HG03442 (cell line): ENCODE measurements at regions not wholly inside any gene's neighbourhood (a gene's known extent, or its start where the extent isn't known, plus 50 kb on each side); places are given as distances from the start of the nearest gene placed in this dataset.

Source experiments
- ATAC-seq: cut with Tn5 transposase; IDR thresholded peaks from one replicate; pipeline ENCODE4 v1.9.1; 2021; ENCODE audit warnings: mild to moderate bottlenecking, moderate library complexity; ENCODE audit not compliant: unreplicated experiment

DNA sequence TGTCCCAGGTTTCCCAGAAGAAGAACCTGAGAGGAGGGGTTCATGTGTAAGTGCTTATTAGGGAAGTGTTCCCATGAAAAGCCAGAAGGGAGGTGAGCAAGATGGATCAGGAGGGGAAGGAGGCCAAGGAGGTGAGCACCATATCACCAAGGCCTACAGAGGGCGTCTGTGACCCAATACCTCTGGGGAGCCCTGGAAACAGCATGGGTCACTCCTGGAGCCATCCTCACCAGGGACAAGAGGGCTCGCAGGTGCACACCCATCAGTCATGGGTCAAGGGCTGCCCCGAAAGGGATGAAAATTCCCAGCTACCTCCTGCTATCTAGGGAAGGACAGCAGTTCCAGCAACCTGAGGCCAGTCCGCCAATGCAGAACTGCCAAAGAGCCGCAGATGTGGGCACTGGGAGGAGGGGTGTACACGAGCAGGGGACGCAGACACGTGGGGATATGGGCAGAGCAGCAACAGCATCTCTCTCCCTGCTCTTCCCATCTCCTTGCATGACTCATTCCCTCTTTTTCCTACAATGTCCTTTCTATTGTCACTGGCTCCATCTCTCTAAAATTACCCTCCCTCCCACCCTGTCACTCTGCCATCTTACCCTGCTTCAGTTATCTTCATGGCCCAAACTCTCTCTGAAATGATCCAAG lies 167.6 kb upstream of the FSTL4 start:
- no peak for ATAC-seq

DNA sequence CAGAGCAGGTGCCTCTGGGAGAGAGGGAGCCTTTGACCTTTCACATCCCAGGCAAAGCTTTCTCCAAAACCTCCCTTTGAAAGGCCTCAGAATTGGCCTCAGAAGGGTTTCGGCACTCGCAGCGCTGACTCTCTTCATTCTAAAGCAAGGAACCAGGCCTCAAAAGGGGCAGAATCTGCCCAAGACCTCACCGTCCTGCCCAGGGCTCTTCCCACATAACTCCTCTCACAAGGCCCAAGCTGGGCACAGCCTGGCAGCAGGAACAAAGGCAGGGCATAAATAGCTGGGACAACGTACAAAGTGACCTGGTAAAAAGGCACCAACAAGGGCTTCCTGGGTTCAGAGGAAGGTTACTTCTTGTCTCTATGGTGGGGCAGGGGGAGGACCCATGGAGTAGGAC lies 166.3 kb upstream of the FSTL4 start:
- ATAC-seq: no peak

DNA sequence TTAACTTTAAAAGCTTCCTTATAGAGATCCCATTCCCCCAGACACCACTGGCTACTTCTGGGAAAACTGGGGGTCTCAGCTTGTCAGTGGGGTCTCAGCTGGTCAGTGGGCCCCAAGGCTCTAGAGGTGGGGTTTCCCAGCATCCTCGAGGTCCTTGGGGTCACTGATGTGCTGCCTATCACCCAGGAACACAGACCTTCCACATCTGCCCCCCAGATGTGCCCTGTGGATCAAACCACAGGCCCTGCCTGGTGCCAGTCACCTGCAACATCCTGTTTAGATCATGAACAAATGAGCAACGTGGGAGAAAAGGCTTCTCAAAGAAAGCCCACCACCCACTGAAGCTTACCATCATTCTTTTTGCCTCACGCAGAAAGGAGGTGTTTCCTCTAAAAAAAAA lies 165.6 kb upstream of the FSTL4 start:
- no peak for ATAC-seq

DNA sequence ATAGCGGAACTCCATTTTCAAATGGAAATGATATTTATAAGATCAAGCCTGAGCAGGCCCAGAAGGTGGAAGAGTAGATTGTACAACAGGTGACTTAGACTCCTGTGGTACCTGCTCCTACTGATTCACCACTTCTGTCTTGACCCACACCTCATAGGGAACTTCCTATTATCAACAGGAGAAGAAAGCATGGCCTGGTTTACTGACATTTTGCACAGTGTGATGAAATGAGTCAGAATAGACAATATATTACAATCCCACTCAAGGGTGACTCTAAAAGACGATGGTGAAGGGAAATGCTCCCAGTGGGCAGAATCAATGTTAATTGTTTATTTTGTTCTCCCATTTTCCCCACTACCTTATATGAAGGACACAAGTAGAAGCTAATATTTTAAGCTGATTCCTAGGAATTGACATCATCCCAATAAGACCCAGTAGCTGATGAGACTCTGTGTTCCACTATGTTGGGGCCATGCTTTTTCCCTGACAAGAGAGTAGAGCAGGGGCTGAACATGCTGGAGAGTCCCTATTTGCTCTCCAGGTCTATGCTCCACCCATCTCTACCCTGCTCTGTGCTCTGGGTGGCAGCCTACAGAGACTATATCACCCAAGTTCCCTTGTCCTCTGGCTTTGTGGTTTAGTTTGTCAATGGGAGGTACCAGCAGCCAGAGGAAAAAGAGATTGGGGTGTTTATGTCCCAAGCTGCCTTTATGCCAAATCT lies 163.4 kb upstream of the FSTL4 start:
- ATAC-seq: no peak

DNA sequence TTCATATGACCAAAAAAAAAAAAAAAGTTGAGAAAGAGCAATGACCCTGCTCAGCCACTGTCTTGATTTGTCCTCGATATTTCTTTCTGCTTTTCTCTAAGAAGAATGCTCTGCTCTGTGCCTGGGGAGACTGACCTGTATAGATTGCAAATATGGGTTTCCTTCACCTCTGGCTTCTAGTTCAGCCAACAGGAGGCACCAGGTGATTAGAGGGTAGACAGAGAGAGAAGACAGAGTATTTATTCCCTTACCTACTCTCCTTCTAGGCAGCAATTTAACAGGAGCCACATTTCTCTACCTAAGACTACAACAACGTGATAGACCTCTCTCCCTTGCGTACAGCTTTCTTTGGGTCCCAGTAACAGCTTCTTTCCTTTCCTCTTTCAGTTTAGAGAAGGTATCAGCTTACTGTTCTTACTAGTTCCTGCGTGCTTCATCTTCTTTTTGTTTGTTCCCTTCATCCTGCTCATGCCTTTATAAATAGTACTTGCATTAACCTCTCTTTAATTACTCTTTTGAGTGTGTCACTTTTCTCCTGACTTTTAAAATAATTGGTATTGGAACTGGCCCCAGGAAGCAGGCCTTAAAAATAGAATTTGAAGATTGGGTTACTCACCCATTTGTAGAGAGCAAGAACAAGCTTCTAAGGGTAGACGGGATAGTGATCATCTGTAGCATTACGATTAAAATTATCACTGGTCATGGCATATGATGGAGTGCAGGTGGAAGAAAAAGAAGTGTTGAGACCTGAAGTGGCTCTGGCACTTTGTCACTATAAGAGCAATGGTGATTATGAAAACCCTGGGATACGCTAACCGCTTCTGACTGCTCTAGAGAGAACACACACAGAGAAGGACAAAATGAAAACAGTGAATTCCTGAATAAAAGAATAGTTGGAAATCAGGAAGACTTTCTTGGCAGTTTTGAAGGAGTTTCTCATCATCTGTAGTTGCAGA lies 161.2 kb upstream of the FSTL4 start:
- no peak for ATAC-seq

DNA sequence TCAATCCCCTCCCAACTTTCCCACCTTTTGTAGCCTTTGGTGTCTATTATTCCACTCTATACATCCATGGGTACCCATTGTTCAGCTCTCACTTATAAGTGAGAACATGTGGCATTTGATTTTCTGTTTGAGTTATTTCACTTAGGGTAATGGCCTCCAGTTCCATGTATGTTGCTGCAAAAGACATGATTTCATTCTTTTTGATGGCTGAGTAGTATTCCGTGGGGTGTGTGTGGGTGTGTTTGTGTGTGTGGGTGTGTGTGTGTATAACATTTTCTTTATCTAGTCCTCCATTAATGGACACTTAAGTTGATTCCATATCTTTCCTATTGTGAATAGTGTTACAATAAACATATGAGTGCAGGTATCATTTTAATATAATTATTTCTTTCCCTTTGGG lies 157.5 kb upstream of the FSTL4 start:
- no peak for ATAC-seq

DNA sequence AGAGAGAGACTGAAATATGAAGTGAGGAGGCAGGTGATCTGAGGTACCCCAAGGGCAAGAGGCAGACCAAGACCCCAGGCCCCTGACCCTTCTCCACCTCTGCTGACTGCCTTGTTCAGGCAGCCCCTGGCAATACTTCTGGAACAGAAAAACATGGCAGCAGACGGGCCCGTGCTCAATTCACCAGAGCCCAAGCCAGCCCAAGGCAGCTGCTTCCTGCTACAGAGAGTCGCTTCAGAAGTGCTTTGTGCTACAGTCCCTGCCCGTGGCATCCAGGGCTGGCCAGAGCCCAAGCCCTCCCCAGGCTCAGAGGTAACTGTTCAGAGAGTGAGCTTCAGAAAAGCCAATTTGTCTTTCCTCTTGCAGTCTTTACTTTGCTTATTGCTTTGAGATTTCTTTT lies 151.4 kb upstream of the FSTL4 start:
- no peak for ATAC-seq

DNA sequence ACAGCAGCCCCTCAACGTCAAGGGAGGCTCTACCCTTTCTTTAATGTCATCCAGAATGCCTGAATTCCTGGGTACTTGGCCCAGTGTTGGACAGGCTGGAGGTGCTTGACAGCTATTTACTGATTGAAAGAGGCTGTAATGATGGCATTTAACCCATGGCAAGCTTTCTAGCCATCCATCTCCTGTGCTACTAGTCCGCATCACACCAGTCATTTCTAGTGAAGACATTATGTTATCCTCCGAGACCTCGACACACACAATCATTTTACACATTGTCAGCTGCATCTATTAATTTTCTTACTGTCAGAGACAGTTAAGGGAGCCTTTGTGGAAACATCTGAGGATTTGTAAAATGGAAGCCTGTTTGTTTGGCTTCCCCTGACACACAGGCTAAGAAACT lies 149.3 kb upstream of the FSTL4 start:
- ATAC-seq: no peak

DNA sequence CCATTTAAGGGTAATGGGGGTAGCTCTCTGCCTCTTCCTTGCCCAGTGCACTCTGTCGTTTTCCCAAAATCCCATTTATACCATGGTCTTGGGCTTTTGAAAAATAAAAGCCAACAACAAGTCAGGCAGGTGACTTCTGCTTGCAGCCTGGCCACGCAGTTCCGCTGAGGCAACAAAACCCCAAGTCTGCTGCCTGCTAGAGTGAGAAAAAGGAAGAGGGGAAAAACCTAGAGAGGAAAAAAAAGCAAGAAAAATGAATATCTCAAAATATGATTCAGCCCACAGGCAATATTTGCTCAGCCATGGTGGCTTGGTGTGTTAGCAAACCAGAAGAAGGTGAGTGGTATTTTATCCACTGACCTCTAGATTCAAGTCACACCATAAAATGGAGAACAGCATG lies 148.2 kb upstream of the FSTL4 start:
- ATAC-seq: no peak

DNA sequence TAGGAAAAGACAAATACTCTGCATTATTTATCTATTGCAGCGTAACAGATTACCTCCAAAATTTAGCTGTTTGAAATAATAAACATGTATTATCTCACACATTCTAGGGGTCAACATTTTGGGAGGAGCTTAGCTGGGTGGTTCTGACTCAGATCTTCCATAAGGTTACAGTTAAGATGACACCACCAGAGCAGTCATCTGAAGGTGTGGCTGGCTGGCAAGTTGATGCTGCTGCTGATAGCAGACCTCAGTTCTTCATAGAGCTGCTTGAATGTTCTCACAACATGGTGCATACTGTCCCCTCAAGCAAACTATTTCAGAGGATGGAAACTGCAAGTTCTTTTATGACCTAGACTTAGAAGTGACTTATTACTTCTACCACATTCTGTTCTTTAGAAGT lies 146.3 kb upstream of the FSTL4 start:
- no peak for ATAC-seq

DNA sequence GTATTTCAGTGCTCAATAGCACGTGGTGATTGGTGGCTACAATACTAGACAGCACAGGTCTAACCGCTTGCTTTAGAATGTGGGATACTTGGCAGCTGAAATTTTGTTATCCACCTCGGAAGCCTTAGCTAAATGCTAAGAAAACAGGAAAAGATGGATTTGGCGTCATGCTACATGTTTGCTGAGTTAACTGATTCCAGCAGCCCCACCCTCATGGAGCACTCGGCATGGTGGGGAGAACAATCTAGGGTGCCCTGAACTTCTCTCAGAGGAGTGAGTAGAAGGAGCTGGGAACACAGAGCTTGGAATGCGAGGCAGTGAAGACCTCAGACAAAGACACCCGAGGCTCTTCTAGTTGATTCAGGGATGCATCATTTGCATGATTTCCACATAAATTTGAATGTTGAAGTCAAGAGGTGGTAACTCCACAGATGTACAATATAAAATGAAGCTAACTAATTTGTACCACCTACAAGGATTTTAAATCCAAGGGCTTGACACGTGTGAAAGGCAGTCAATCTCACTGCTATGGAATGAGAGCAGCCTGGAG lies 145.1 kb upstream of the FSTL4 start:
- ATAC-seq: no peak

DNA sequence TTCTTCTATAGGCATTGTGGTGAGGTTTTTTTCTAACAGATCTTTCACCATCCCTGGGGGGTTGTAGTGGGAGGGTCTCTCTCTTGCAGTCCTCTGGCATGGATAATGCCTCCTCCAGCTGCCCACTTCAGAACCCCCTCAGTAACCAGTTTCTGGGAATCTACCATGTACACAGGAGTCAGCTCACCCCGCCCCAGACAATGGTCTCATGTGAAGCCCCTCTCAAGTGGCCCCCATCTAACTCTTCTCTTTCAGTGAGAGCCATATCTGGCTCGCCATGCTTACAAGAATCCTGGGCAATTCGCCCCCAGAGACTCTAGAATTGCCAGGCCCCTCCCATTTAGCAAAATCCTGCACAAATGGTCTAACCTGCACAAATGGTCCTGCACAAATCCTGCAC lies 144.4 kb upstream of the FSTL4 start:
- ATAC-seq: no peak

DNA sequence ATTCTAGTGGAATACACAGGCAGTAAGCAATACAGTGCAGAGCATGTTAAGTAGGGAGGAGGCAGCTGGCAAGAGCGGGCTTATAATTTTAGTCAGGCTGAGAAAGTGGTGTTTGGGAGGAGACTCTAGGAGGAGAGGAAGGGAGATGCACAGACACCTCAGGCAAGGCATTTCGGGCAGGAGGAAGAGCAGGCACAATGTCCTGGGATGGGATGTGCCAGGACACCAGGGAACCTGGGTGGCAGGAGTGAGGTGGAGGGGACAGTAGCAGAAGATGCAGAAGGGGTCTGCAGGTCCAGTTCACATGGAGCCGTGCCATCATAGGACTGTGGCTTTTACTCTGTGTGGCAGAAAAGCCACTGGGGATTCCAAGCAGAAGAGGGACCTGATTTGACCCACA lies 143.7 kb upstream of the FSTL4 start:
- no peak for ATAC-seq

DNA sequence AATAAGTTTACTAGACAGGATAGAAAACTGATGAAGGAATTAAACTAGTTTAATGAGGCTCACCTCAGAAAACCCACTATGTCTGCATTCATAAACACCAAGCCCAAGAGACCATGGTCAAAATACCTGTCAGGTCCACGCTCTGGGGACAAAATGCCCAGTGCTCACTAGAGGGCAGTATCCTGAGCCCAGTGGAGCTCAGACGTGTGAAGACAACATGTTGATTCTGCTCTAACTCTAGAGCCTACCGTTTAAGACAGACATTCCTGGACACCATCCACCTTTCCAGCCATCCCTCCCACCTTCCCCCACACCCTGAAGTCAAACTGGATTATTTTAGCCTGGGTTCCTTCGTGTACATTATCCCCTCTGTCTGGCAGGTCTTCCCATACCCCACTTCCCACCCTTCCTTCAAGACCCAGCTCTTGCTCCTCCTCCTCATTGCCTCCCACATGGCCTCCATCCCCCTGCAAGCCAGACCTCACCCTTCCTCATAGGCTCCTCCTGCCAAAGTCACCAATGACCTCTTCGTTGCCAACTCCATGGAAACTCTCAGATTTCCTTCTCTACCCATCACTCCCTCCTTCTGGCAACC lies 142.3 kb upstream of the FSTL4 start:
- ATAC-seq: no peak

DNA sequence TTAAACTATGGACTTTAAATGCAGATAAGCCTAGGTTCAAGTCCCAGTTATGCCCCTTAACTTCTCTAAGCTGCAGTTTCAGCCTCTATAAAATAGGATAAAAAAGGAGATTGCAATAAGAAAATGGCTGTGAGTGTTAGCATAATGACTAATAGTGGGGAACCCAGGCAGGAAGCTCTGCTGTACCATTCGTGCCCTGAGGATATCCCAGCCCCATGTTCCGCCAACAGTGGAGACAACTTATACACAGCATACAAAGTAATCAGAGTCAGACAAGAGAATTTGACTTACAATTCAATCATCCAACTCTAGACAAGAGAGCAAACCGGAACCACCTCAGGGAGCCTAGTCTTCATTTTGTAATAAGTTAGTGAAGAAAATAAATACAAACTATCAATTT lies 141.5 kb upstream of the FSTL4 start:
- ATAC-seq: no peak

DNA sequence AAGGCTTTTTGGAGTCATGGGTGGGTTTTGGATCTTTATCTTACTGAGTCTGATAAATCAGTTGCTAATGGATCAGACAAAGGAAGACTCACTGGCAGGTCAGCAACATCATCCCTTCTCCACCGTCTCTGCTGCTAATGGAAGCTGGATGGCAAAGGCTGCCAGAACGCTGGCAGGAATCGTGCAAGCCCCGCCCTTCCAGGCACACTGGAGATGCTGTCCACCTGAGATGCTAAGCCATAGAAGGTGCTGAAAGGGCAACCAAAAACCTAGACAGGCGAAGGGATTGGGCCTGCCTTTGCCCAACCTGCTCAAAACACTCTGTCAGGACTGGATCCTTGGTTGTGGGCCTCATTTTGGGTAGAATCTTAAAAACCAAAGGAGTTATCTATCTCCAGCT lies 139.5 kb upstream of the FSTL4 start:
- no peak for ATAC-seq

DNA sequence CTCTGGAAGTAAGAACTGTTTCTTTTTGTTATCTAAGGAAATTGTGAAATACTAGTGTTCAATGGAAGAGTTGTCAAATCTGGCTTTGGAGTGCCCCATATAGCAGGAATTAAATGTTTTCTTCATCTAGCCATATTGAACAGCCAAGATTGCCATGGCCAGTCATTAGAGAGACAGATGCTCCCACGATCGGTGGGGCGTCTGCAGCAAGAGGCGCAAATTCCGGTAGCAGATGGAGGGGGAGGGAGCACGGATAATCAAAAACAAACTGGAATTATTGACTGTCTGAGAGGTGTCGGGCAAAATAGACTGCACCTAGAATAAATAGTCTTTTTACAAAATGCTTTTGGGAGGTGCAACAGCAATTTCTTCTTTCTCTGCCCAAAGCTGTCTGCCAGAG lies 139.1 kb upstream of the FSTL4 start:
- ATAC-seq: no peak

DNA sequence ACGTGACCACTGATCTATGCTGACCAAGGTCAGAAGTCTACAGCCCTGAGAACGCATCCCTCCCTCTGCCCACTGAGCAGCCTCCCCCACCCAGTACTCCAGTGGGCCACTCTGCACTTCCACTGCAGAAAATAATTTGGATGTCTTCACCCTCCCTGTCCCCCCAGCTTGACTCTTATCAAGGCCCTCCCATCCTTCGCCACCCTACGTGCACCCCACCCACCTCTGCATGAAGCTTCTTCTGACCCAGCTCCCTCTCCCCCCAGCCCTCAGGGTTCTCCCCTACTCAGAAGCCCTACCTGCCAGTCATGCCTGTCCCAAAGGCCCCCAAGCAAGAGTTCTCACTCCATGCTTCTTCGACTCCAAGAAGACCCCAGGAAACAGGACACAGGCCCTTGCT lies 138.5 kb upstream of the FSTL4 start:
- no peak for ATAC-seq

DNA sequence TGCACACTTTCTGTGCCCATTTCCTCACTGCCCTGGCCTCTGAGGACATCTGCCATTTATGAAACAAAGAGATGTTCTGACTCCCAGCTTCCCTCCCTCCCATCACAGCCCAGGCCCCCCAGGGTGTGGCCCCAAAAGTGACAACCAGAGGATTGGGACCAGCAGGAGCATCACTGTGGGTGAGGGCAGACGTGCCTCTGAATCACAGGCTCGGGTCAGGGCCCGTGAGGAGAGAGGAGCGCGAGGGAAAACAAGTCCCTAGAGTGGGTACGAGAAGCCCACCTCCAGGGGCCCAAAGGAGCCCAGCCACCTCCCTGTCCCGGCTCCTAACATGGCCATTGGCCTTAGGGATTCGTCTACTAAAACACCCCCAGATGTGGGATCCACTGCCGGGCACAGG lies 138.0 kb upstream of the FSTL4 start:
- ATAC-seq: no peak

DNA sequence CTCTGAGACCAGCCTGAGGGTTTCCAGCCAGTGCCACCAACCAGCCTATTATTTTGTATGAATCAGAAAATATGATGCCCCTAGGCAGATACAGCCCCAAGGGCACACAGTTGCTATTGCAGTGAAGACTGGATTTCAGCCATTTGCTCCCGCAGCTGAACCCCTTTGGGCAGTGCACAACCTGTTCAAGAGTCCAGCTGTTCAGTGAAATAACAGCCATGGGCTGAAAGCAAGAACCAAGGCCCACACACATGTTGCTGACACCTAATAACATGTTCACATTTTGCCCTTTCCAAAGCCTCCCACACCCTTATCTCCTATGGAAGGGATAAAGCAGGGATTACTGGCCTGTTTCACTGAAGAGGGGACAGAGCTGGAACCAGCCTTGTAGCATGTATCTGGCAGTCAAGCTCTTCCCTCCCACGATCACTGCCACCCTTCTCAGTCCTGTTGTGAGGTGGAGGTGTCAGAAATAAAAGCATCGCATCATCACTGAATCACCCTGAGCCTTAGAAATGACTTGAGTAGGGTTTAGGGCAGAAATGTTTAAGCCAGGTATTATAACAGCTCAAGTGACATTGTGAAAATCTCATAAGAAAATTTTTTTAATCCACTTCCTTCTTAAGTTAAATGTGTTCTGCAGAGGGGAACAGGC lies 137.1 kb upstream of the FSTL4 start:
- no peak for ATAC-seq

DNA sequence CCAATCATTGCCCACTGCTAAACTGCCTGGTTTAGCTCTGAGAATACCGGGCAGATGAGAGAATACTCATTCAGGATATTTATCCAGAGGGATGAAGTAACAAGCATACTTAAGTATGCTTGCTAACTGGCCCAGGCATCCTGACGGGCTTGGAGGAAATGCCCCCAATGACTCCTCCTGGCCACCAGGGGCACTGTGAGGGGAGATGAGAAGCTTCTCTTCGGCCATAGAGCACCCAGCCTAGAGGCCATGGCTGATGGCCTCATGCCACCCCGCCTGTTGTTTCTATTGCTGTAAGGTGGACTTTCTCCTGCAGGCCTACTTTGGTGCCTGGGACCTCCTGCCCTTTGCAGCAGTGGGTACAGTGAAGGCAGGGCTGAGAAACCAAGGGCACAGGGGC lies 134.5 kb upstream of the FSTL4 start:
- ATAC-seq: no peak
